T-helper 2 cell treated with Interferon-gamma antibody and Interleukin-4, amounts not matched to agents 100 ng/mL and 5 ng/mL, for 36 hours (primary cell): ENCODE measurements at regions not wholly inside any gene's neighbourhood (a gene's known extent, or its start where the extent isn't known, plus 50 kb on each side); places are given as distances from the start of the nearest gene placed in this dataset.
"Not testable (repeated sequence)": the region's sequence is repeated elsewhere in the genome, so short reads cannot be mapped to it uniquely, and the experiment has no call there.

Source experiments
- intact Hi-C: fragments of 100-400 bp; cut with micrococcal nuclease; formaldehyde crosslinking; loops from one replicate; pipeline ENCODE4 v1.15.1; 2023

GRCh38 chr22:27602390-27602789, 199.2 kb downstream of the MN1 start:
- intact Hi-C loops: no loop called here

GRCh38 chr22:27603111-27603799, 198.3 kb downstream of the MN1 start:
- intact Hi-C loops: no loop called here

GRCh38 chr22:27603800-27604144, 197.8 kb downstream of the MN1 start:
- intact Hi-C loops: no loop called here

- intact Hi-C loops: no loop called here
Measured at GRCh38 chr22:27605390-27605789, 196.2 kb downstream of the MN1 start.

- intact Hi-C loops: not testable (repeated sequence)
Measured at GRCh38 chr22:27607750-27608149, 193.8 kb downstream of the MN1 start.

- intact Hi-C loops: no loop called here
Measured at GRCh38 chr22:27609451-27609888, 192.1 kb downstream of the MN1 start.

- intact Hi-C loops: not testable (repeated sequence)
Measured at GRCh38 chr22:27610164-27610563, 191.4 kb downstream of the MN1 start.

GRCh38 chr22:27610863-27611786, 190.4 kb downstream of the MN1 start:
- intact Hi-C loops: no loop called here

GRCh38 chr22:27612115-27612514, 189.4 kb downstream of the MN1 start:
- intact Hi-C loops: no loop called here

GRCh38 chr22:27613099-27614005, 188.2 kb downstream of the MN1 start:
- intact Hi-C loops: no loop called here

GRCh38 chr22:27614006-27614649, 187.4 kb downstream of the MN1 start:
- intact Hi-C loops: no loop called here

- intact Hi-C loops: no loop called here
Measured at GRCh38 chr22:27614650-27615007, 186.9 kb downstream of the MN1 start.

- intact Hi-C loops: no loop called here
Measured at GRCh38 chr22:27615408-27615807, 186.1 kb downstream of the MN1 start.

- intact Hi-C loops: no loop called here
Measured at GRCh38 chr22:27616033-27616432, 185.5 kb downstream of the MN1 start.

GRCh38 chr22:27617214-27617881, 184.2 kb downstream of the MN1 start:
- intact Hi-C loops: no loop called here

- intact Hi-C loops: no loop called here
Measured at GRCh38 chr22:27620367-27621154, 181.0 kb downstream of the MN1 start.

- intact Hi-C loops: no loop called here
Measured at GRCh38 chr22:27621486-27622070, 180.0 kb downstream of the MN1 start.

GRCh38 chr22:27624042-27624441, 177.5 kb downstream of the MN1 start:
- intact Hi-C loops: no loop called here

- intact Hi-C loops: no loop called here
Measured at GRCh38 chr22:27624705-27625104, 176.9 kb downstream of the MN1 start.
